HepG2 (cell line): ENCODE measurements at regions not wholly inside any gene's neighbourhood (a gene's known extent, or its start where the extent isn't known, plus 50 kb on each side); places are given as distances from the start of the nearest gene placed in this dataset.

Experiments used
- ATAC-seq: fragments of 200-7000 bp; cut with Tn5 transposase; 3 replicates; pipeline ENCODE4 v1.9.1; 2020; ENCODE audit warnings: mild to moderate bottlenecking, moderate library complexity
- BruUV-seq: library from RNA; stranded (reverse); fragments of 400-500 nt; replicated peaks from 2 replicates; lab custom pipeline; 2021; lab: Mats Ljungman, UMichigan
- CTCF ChIA-PET: fragments of 300-600 bp; formaldehyde crosslinking; extraction: SDS; loops from one replicate; lab custom pipeline; 2021; ENCODE audit warnings: low total read pairs, inconsistent platforms, low intra/inter-chr PET ratio; lab: Yijun Ruan, JAX
- POLR2A ChIA-PET: fragments of 350-600 bp; sonication (Branson Sonifier 250); formaldehyde crosslinking; loops from one replicate; lab custom pipeline; 2020; ENCODE audit warnings: antibody characterized with exemption, inconsistent platforms; lab: Yijun Ruan, JAX
- DNase-seq: peaks from one replicate; pipeline ENCODE4 v3.0.0-alpha.2; 2015; ENCODE audit warnings: low spot score
- FAIRE-seq: peaks from 3 replicates; lab custom pipeline; 2011; peaks lifted over from hg19 to GRCh38; lab: Jason Lieb, UNC
- H2AFZ ChIP-seq: one replicate; pipeline ENCODE4 v1.6.1; 2011; ENCODE audit warnings: low read length, inconsistent platforms
- H3K27ac ChIP-seq: fragments of 300-600 bp; 3 replicates; pipeline ENCODE4 v1.8.0; 2011; ENCODE audit warnings: mixed run types, mild to moderate bottlenecking, mixed read lengths, low read length, inconsistent platforms; ENCODE audit not compliant: insufficient read depth; ENCODE audit errors: extremely low read length
- H3K27me3 ChIP-seq, 2 experiments: fragments of 200-600 bp in 1 of 2; 2 replicates in 1 of 2; 3 replicates in 1 of 2; pipeline versions ENCODE4 v1.6.0 to v1.8.0; 2011; ENCODE audit warnings: low read length in 2 of 2, mild to moderate bottlenecking in 2 of 2, moderate library complexity in 2 of 2, inconsistent platforms in 1 of 2; ENCODE audit not compliant: insufficient read depth in 2 of 2, control insufficient read depth in 1 of 2
- H3K36me3 ChIP-seq, 2 experiments: fragments of 200-600 bp in 1 of 2; replicated peaks in 1 of 2; 2 replicates in 1 of 2; 3 replicates in 1 of 2; pipeline versions ENCODE4 v1.5.1 to v1.8.0; 2011; ENCODE audit warnings: low read length in 2 of 2, inconsistent platforms in 1 of 2; ENCODE audit not compliant: insufficient read depth in 2 of 2, control insufficient read depth in 1 of 2
- H3K4me1 ChIP-seq: 2 replicates; pipeline ENCODE4 v1.5.1; 2012; ENCODE audit warnings: low read length, inconsistent platforms; ENCODE audit not compliant: insufficient read depth
- H3K4me2 ChIP-seq: 2 replicates; pipeline ENCODE4 v1.6.0; 2011; ENCODE audit warnings: low read depth, low read length, inconsistent platforms
- H3K4me3 ChIP-seq, 3 experiments: fragments of 200-600 bp in 1 of 3; sonication (generic), shearing (Covaris generic) in 1 of 3; replicated peaks in 1 of 3; 2 replicates each; pipeline ENCODE4 v1.5.1; 2011 to 2016; ENCODE audit warnings: low read length in 3 of 3, inconsistent platforms in 2 of 3, low read depth in 2 of 3, mild to moderate bottlenecking in 2 of 3, control low read depth in 1 of 3, mixed read lengths in 1 of 3; ENCODE audit not compliant: insufficient read depth in 1 of 3
- H3K79me2 ChIP-seq: one replicate; pipeline ENCODE4 v1.6.1; 2011; ENCODE audit warnings: low read length, inconsistent platforms; ENCODE audit not compliant: insufficient read depth
- H3K9ac ChIP-seq: 2 replicates; pipeline ENCODE4 v1.6.0; 2011; ENCODE audit warnings: mild to moderate bottlenecking, low read depth, low read length, inconsistent platforms; ENCODE audit not compliant: insufficient read depth
- H3K9me3 ChIP-seq: 2 replicates; pipeline ENCODE4 v1.5.1; 2012; ENCODE audit warnings: mild to moderate bottlenecking, low read length
- H4K20me1 ChIP-seq: 2 replicates; pipeline ENCODE4 v1.6.0; 2011; ENCODE audit warnings: inconsistent platforms, mild to moderate bottlenecking, low read length, moderate library complexity; ENCODE audit not compliant: insufficient read depth
- ESRRA ChIP-seq: sonication (generic); formaldehyde crosslinking; IDR thresholded peaks from 2 replicates; pipeline ENCODE4 v1.5.1; 2020; ENCODE audit warnings: mild to moderate bottlenecking, low read depth, missing genetic modification reagents
- JDP2 ChIP-seq: sonication (generic); formaldehyde crosslinking; IDR thresholded peaks from 2 replicates; pipeline ENCODE4 v1.8.1; 2022; ENCODE audit warnings: missing genetic modification reagents, borderline replicate concordance
- KDM5A ChIP-seq: fragments of 200-600 bp; sonication (generic); IDR thresholded peaks from 2 replicates; pipeline ENCODE4 v1.7.0; 2018; ENCODE audit warnings: antibody characterized with exemption, mild to moderate bottlenecking, low read length, borderline replicate concordance
- NFAT5 ChIP-seq: sonication (generic); formaldehyde crosslinking; IDR thresholded peaks from 2 replicates; pipeline ENCODE4 v1.4.0; 2020; ENCODE audit warnings: missing genetic modification reagents
- RFX1 ChIP-seq: fragments of 450-650 bp; IDR thresholded peaks from 2 replicates; pipeline ENCODE4 v1.6.1; 2017
- SRSF4 ChIP-seq: fragments of 200-400 bp; formaldehyde crosslinking; IDR thresholded peaks from one replicate; pipeline ENCODE4 v1.6.1; 2018; ENCODE audit warnings: mild to moderate bottlenecking, low read depth, low read length, moderate library complexity; ENCODE audit not compliant: poor library complexity, severe bottlenecking
- TERF1 ChIP-seq: sonication (generic); formaldehyde crosslinking; IDR thresholded peaks from 2 replicates; pipeline ENCODE4 v1.8.0; 2022; ENCODE audit warnings: mild to moderate bottlenecking, missing genetic modification reagents, moderate library complexity
- TRIM22 ChIP-seq: fragments of 450-650 bp; IDR thresholded peaks from 2 replicates; pipeline ENCODE4 v1.6.1; 2017
- ZNF232 ChIP-seq: sonication (generic); formaldehyde crosslinking; IDR thresholded peaks from 2 replicates; pipeline ENCODE4 v1.4.0; 2020; ENCODE audit warnings: missing genetic modification reagents, borderline replicate concordance
- ZNF296 ChIP-seq: sonication (generic); formaldehyde crosslinking; conservative IDR thresholded peaks from 2 replicates; pipeline ENCODE4 v1.5.0; 2020; ENCODE audit warnings: mild to moderate bottlenecking, missing genetic modification reagents
- ZNF317 ChIP-seq: sonication (generic); formaldehyde crosslinking; IDR thresholded peaks from 2 replicates; pipeline ENCODE4 v1.5.0; 2020; ENCODE audit warnings: mild to moderate bottlenecking, missing genetic modification reagents
- ZNF484 ChIP-seq: sonication (generic); formaldehyde crosslinking; IDR thresholded peaks from 2 replicates; pipeline ENCODE4 v1.5.1; 2020; ENCODE audit warnings: mild to moderate bottlenecking, low read depth, missing genetic modification reagents, borderline replicate concordance
- WGBS: methylation state at CpG from one replicate; pipeline ENCODE4 v1.1.6; 2017; ENCODE audit warnings: low lambda C conversion rate; 5-methylcytosine and 5-hydroxymethylcytosine counted together
- in situ Hi-C: cut with HindIII; loops from 2 replicates; pipeline ENCODE4 v1.10.0; 2017; ENCODE audit warnings: low pct_unique_long_range_greater_than_20kb; ENCODE audit not compliant: extremely low pct_ligation_motif_present
- intact Hi-C: fragments of 100-400 bp; cut with micrococcal nuclease; formaldehyde crosslinking; loops from one replicate; pipeline ENCODE4 v1.10.0; 2022; ENCODE audit not compliant: unreplicated experiment

DNA sequence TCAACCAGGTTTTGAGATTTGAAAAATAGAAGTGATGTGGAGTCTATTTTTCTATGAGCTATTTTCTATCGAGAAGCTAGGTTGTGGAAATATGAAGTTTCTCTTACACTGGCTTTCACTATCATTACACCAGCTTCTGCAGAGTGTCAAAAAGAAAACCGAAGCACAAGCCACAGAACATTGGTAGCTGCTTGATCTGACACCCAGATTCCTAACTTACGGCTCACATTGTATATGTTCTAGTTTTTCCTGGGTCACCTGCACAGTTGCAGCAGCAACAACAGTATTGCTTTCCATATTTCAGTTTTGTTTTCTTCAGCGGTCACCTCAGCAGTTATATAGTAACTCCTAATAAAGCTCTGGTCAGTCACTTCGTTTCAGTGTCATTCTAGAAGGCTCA, 790.1 kb downstream of the PLOD2 start (continued):
- no peak for TF ChIP-seq NFAT5 (CRISPR knock-in tag)
- TF ChIP-seq ZNF296 (CRISPR knock-in tag): no peak

DNA sequence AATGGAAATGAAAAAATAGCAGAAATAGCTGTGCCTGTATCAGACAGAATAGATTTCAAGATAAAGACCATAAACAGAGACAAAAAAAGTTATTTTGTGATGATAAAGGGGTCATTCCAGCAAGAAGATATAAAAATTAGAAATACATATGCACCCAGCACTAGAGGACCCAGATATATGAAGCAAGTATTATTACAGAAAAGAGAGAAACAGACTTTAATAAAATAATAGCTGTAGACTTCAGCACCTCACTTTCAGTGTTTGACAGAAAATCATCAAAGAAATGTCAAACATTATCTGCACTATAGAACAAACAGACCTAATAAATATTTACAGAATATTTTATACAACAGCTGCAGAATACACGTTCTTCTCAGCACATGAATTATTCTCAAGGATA, 783.7 kb downstream of the PLOD2 start:
- ChIA-PET POLR2A (no interaction called here), CTCF (no interaction called here)
- no peak overlapping the region for H2AFZ ChIP-seq
- H3K79me2 ChIP-seq: no peaks in the 10 kb centered on the region
- FAIRE-seq (no peak), ATAC-seq (no peak), DNase-seq (no peak)
- WGBS: 3% methylated on average over 1 of the region's 1 CpG
- no peaks in the 10 kb centered on the region for H3K36me3 ChIP-seq
- H3K27ac ChIP-seq: no peak overlapping the region
- no peak overlapping the region for H3K4me3 ChIP-seq
- no TSS peak for BruUV-seq
- no peaks in the 10 kb centered on the region for H3K27me3 ChIP-seq
- H4K20me1 ChIP-seq: no peaks in the 10 kb centered on the region
- intact Hi-C loops (no loop called here), in situ Hi-C loops (no loop called here)
- no peaks in the 10 kb centered on the region for H3K4me1 ChIP-seq
- H3K4me2 ChIP-seq: no peak overlapping the region
- H3K9me3 ChIP-seq: peaks cover 21% of the 10 kb centered on the region; the same call in 1 of the 2 replicates
- no peak overlapping the region for H3K9ac ChIP-seq
- TF ChIP-seq TRIM22 (no peak), JDP2 (CRISPR knock-in tag) (no peak), TERF1 (CRISPR knock-in tag) (no peak), ZNF232 (no peak), KDM5A (no peak), ZNF484 (CRISPR knock-in tag) (no peak), SRSF4 (no peak), ZNF317 (CRISPR knock-in tag) (no peak), RFX1 (no peak), ESRRA (no peak)
